ENCODE measurements at regions not wholly inside any gene's neighbourhood (a gene's known extent, or its start where the extent isn't known, plus 50 kb on each side); places are given as distances from the start of the nearest gene placed in this dataset.

DNA sequence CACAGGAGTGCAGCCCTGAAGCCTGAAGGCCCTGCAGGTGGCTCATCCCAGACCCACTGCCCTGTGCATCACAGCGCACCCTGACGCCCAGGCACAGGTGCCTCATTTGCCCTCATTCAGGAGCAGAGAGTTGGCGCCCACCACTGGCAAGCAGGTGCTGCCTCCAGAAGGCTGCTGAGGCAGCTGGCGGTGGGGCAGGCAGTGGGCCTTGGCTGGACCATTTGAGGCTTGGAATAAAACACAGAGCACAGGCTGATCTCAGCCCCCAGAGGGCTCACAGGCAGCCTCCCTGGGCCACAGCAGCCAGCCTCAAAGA, 1151.9 kb downstream of the BRD1 start (continued):
- TF ChIP-seq ZNF841 (CRISPR knock-in tag; IDR thresholded peaks at IDR 0.05; ENCODE audit: borderline replicate concordance) (no peak), ZNF562 (CRISPR knock-in tag; IDR thresholded peaks at IDR 0.05; ENCODE audit: borderline replicate concordance) (no peak), ZBTB8A (CRISPR knock-in tag; IDR thresholded peaks at IDR 0.05; ENCODE audit: borderline replicate concordance, low read depth) (no peak), ZNF766 (CRISPR knock-in tag; IDR thresholded peaks at IDR 0.05; ENCODE audit: borderline replicate concordance) (no peak)

- Histone ChIP-seq H3K36me3 (replicated peaks in 1 of 2; ENCODE audit: control insufficient read depth in 1 of 2, insufficient read depth in 2 of 2, low read length in 2 of 2) (no peaks in the 10 kb centered on the region), H3K9me3 (ENCODE audit: low read length) (peaks cover 16% of the 10 kb centered on the region), H3K4me2 (ENCODE audit: low read depth, low read length) (no peak overlapping the region), H2AFZ (ENCODE audit: low read length) (no peak overlapping the region), H3K79me2 (ENCODE audit: insufficient read depth, low read length) (no peaks in the 10 kb centered on the region), H4K20me1 (ENCODE audit: insufficient read depth, low read length) (no peaks in the 10 kb centered on the region), H3K9ac (ENCODE audit: insufficient read depth, low read depth, low read length) (no peak overlapping the region), H3K27ac (ENCODE audit: extremely low read length, insufficient read depth, low read length) (no peak overlapping the region), H3K27me3 (ENCODE audit: control insufficient read depth in 1 of 2, insufficient read depth in 2 of 2, low read length in 2 of 2) (peaks cover 2 to 8% of the 10 kb centered on the region in 2 experiments; a peak in 4 of 5 replicates), H3K4me1 (ENCODE audit: insufficient read depth, low read length) (no peaks in the 10 kb centered on the region), H3K4me3 (replicated peaks in 1 of 3; ENCODE audit: insufficient read depth in 1 of 3, low read depth in 2 of 3, low read length in 3 of 3) (no peak overlapping the region)
- ChIA-PET CTCF (ENCODE audit: low intra/inter-chr PET ratio, low total read pairs) (no interaction called here), POLR2A (no interaction called here)
- no peak for DNase-seq (ENCODE audit: low spot score)
- WGBS (ENCODE audit: low lambda C conversion rate), result 64% methylated on average over 9 of the region's 15 CpGs
- ATAC-seq, result no peak
- intact Hi-C loops (cut with micrococcal nuclease; ENCODE audit: unreplicated experiment), result no loop called here
- BruUV-seq (replicated peaks), result no TSS peak
- no peak for FAIRE-seq
- in situ Hi-C loops (cut with HindIII; ENCODE audit: extremely low pct_ligation_motif_present, low pct_unique_long_range_greater_than_20kb), result no loop called here
- TF ChIP-seq, protein P1, sequence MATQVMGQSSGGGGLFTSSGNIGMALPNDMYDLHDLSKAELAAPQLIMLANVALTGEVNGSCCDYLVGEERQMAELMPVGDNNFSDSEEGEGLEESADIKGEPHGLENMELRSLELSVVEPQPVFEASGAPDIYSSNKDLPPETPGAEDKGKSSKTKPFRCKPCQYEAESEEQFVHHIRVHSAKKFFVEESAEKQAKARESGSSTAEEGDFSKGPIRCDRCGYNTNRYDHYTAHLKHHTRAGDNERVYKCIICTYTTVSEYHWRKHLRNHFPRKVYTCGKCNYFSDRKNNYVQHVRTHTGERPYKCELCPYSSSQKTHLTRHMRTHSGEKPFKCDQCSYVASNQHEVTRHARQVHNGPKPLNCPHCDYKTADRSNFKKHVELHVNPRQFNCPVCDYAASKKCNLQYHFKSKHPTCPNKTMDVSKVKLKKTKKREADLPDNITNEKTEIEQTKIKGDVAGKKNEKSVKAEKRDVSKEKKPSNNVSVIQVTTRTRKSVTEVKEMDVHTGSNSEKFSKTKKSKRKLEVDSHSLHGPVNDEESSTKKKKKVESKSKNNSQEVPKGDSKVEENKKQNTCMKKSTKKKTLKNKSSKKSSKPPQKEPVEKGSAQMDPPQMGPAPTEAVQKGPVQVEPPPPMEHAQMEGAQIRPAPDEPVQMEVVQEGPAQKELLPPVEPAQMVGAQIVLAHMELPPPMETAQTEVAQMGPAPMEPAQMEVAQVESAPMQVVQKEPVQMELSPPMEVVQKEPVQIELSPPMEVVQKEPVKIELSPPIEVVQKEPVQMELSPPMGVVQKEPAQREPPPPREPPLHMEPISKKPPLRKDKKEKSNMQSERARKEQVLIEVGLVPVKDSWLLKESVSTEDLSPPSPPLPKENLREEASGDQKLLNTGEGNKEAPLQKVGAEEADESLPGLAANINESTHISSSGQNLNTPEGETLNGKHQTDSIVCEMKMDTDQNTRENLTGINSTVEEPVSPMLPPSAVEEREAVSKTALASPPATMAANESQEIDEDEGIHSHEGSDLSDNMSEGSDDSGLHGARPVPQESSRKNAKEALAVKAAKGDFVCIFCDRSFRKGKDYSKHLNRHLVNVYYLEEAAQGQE (IDR thresholded peaks at IDR 0.05; ENCODE audit: borderline replicate concordance in 1 of 2, low read depth in 1 of 2, low read length in 2 of 2), result no peak
- no peak for TF ChIP-seq TBP (CRISPR knock-in tag; IDR thresholded peaks at IDR 0.05)
- TF ChIP-seq ZNF616 (CRISPR knock-in tag; IDR thresholded peaks at IDR 0.05; ENCODE audit: low read depth), result no peak
- no peak for TF ChIP-seq PAF1 (CRISPR knock-in tag; IDR thresholded peaks at IDR 0.05)
- no peak for TF ChIP-seq ZNF256 (CRISPR knock-in tag; conservative IDR thresholded peaks at IDR 0.05)
- no peak for TF ChIP-seq ZNF543 (CRISPR knock-in tag; IDR thresholded peaks at IDR 0.05)
- no peak for TF ChIP-seq MAFK (conservative IDR thresholded peaks at IDR 0.05 in 1 of 2, IDR thresholded peaks at IDR 0.05 in 1 of 2; ENCODE audit: low read length in 2 of 2)
These were observed 1152.4 kb downstream of the BRD1 start for GRCh38 chr22:48675141-48675829.

Data from HepG2 (cell line).